WTC11 (cell line): ENCODE measurements at regions not wholly inside any gene's neighbourhood (a gene's known extent, or its start where the extent isn't known, plus 50 kb on each side); places are given as distances from the start of the nearest gene placed in this dataset.
A peak's percentile ranks its signal among the peaks of the same experiment; 100 is the strongest.

ENCODE experiments used
- ATAC-seq: fragments of 200-7000 bp; cut with Tn5 transposase; 2 replicates; pipeline ENCODE4 v1.10.0; 2021; ENCODE audit warnings: mild to moderate bottlenecking, moderate library complexity
- CTCF ChIA-PET: fragments of 300-600 bp; sonication (Branson Sonifier 250); formaldehyde crosslinking; loops from one replicate; lab custom pipeline; 2021; ENCODE audit warnings: antibody characterized with exemption; lab: Charles Lee
- POLR2A ChIA-PET: fragments of 350-600 bp; sonication (Branson Sonifier 250); formaldehyde crosslinking; loops from one replicate; lab custom pipeline; 2021; ENCODE audit warnings: antibody characterized with exemption; lab: Charles Lee
- DNase-seq: peaks from one replicate; pipeline ENCODE4 v3.0.0; 2021; ENCODE audit warnings: low spot score
- H3K27ac Mint-ChIP-seq: 2 replicates; pipeline ENCODE4 v1.8.0; 2021; ENCODE audit warnings: mixed read lengths
- H3K27me3 Mint-ChIP-seq: 2 replicates; pipeline ENCODE4 v1.8.0; 2021; ENCODE audit warnings: low read depth, mild to moderate bottlenecking, moderate library complexity, mixed read lengths
- H3K36me3 Mint-ChIP-seq: 2 replicates; pipeline ENCODE4 v1.8.0; 2021; ENCODE audit warnings: mixed read lengths
- H3K4me1 Mint-ChIP-seq: 2 replicates; pipeline ENCODE4 v1.8.0; 2022; ENCODE audit warnings: mixed read lengths
- H3K4me3 Mint-ChIP-seq: 2 replicates; pipeline ENCODE4 v1.8.0; 2021; ENCODE audit warnings: mild to moderate bottlenecking, moderate library complexity, mixed read lengths
- H3K9me3 Mint-ChIP-seq: 2 replicates; pipeline ENCODE4 v1.8.0; 2021; ENCODE audit warnings: mixed read lengths
- ARID4B ChIP-seq: sonication (generic); formaldehyde crosslinking; IDR thresholded peaks from 2 replicates; pipeline ENCODE4 v1.8.0; 2023; ENCODE audit warnings: missing genetic modification reagents, mild to moderate bottlenecking, borderline replicate concordance
- ATF1 ChIP-seq: sonication (generic); formaldehyde crosslinking; IDR thresholded peaks from 2 replicates; pipeline ENCODE4 v1.8.1; 2023; ENCODE audit warnings: mild to moderate bottlenecking, moderate library complexity, missing genetic modification reagents
- CBFB ChIP-seq: sonication (generic); formaldehyde crosslinking; IDR thresholded peaks from 2 replicates; pipeline ENCODE4 v1.8.1; 2022; ENCODE audit warnings: mild to moderate bottlenecking, low read depth, missing genetic modification reagents
- CREM ChIP-seq: sonication (generic); formaldehyde crosslinking; IDR thresholded peaks from 2 replicates; pipeline ENCODE4 v1.8.1; 2022; ENCODE audit warnings: mild to moderate bottlenecking, missing genetic modification reagents, moderate library complexity
- ETV6 ChIP-seq: sonication (generic); formaldehyde crosslinking; IDR thresholded peaks from 2 replicates; pipeline ENCODE4 v1.8.1; 2022; ENCODE audit warnings: mild to moderate bottlenecking, missing genetic modification reagents
- FOXJ3 ChIP-seq: sonication (generic); formaldehyde crosslinking; IDR thresholded peaks from 2 replicates; pipeline ENCODE4 v1.9.0; 2021; ENCODE audit warnings: missing genetic modification reagents, mild to moderate bottlenecking, borderline replicate concordance
- FOXP1 ChIP-seq: sonication (generic); formaldehyde crosslinking; IDR thresholded peaks from 2 replicates; pipeline ENCODE4 v1.8.0; 2022; ENCODE audit warnings: missing genetic modification reagents, mild to moderate bottlenecking, moderate library complexity, borderline replicate concordance
- IRF1 ChIP-seq: sonication (generic); formaldehyde crosslinking; IDR thresholded peaks from 2 replicates; pipeline ENCODE4 v1.8.0; 2023; ENCODE audit warnings: missing genetic modification reagents
- KAT7 ChIP-seq: sonication (generic); formaldehyde crosslinking; IDR thresholded peaks from 2 replicates; pipeline ENCODE4 v1.8.1; 2023; ENCODE audit warnings: missing genetic modification reagents, mild to moderate bottlenecking, borderline replicate concordance
- OVOL2 ChIP-seq: fragments of 250-450 bp; sonication (Bioruptor Pico); IDR thresholded peaks from 2 replicates; pipeline ENCODE4 v1.9.0; 2021; ENCODE audit warnings: mild to moderate bottlenecking, borderline replicate concordance
- SOX15 ChIP-seq: fragments of 250-450 bp; sonication (Bioruptor Pico); IDR thresholded peaks from 2 replicates; pipeline ENCODE4 v1.9.0; 2021; ENCODE audit warnings: mild to moderate bottlenecking
- USF2 ChIP-seq: sonication (generic); formaldehyde crosslinking; IDR thresholded peaks from 2 replicates; pipeline ENCODE4 v1.8.1; 2023; ENCODE audit warnings: mild to moderate bottlenecking, missing genetic modification reagents, moderate library complexity
- ZBTB21 ChIP-seq: sonication (generic); formaldehyde crosslinking; IDR thresholded peaks from 2 replicates; pipeline ENCODE4 v1.8.1; 2023; ENCODE audit warnings: mild to moderate bottlenecking, missing genetic modification reagents, borderline replicate concordance
- ZNF121 ChIP-seq: sonication (generic); formaldehyde crosslinking; IDR thresholded peaks from 2 replicates; pipeline ENCODE4 v1.8.0; 2023; ENCODE audit warnings: missing genetic modification reagents
- ZNF138 ChIP-seq: sonication (generic); formaldehyde crosslinking; conservative IDR thresholded peaks from 2 replicates; pipeline ENCODE4 v1.8.1; 2022; ENCODE audit warnings: mild to moderate bottlenecking, moderate library complexity, missing genetic modification reagents
- ZNF671 ChIP-seq: fragments of 250-450 bp; sonication (Bioruptor Pico); IDR thresholded peaks from 2 replicates; pipeline ENCODE4 v1.8.0; 2021; ENCODE audit warnings: mild to moderate bottlenecking
- TF ChIP-seq, protein P1 (sequence below): sonication (generic); formaldehyde crosslinking; IDR thresholded peaks from 2 replicates; pipeline ENCODE4 v1.8.1; 2022; ENCODE audit warnings: mild to moderate bottlenecking, moderate library complexity, missing genetic modification reagents
- TF ChIP-seq, protein P2 (sequence below): fragments of 250-450 bp; sonication (Bioruptor Pico); IDR thresholded peaks from 2 replicates; pipeline ENCODE4 v1.9.0; 2021; ENCODE audit warnings: moderate library complexity, mild to moderate bottlenecking, inconsistent platforms, borderline replicate concordance

GRCh38 chr6:167479901-167480648 is 155.2 kb downstream of the TTLL2 start:
- no peak for TF ChIP-seq ZNF138 (CRISPR knock-in tag)
- TF ChIP-seq IRF1 (CRISPR knock-in tag): no peak
- no peak for TF ChIP-seq FOXP1 (CRISPR knock-in tag)
- no peak for TF ChIP-seq SOX15 (CRISPR knock-in tag)
- TF ChIP-seq, protein P1, sequence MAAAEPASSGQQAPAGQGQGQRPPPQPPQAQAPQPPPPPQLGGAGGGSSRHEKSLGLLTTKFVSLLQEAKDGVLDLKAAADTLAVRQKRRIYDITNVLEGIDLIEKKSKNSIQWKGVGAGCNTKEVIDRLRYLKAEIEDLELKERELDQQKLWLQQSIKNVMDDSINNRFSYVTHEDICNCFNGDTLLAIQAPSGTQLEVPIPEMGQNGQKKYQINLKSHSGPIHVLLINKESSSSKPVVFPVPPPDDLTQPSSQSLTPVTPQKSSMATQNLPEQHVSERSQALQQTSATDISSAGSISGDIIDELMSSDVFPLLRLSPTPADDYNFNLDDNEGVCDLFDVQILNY (CRISPR knock-in tag): no peak
- no peak for TF ChIP-seq USF2 (CRISPR knock-in tag)
- TF ChIP-seq OVOL2: no peak
- TF ChIP-seq ZNF121 (CRISPR knock-in tag): no peak
- no peak for TF ChIP-seq CREM (CRISPR knock-in tag)
- no peak for TF ChIP-seq KAT7 (CRISPR knock-in tag)
- TF ChIP-seq, protein P2, sequence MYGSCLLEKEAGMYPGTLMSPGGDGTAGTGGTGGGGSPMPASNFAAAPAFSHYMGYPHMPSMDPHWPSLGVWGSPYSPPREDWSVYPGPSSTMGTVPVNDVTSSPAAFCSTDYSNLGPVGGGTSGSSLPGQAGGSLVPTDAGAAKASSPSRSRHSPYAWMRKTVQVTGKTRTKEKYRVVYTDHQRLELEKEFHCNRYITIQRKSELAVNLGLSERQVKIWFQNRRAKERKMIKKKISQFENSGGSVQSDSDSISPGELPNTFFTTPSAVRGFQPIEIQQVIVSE (CRISPR knock-in tag): no peak
- TF ChIP-seq ZNF671 (CRISPR knock-in tag): no peak
- no peak for TF ChIP-seq FOXJ3
- no peak for TF ChIP-seq CBFB (CRISPR knock-in tag)
- no peak for TF ChIP-seq ATF1 (CRISPR knock-in tag)
- TF ChIP-seq ZBTB21: no peak
- TF ChIP-seq ETV6 (CRISPR knock-in tag): no peak
- TF ChIP-seq ARID4B (CRISPR knock-in tag): no peak
- ATAC-seq (peak; percentile 31; the same call in 1 of the 2 replicates), DNase-seq (no peak)
- Mint-ChIP-seq H3K27me3 (no peaks in the 10 kb centered on the region; the same call in 1 of the 2 replicates), H3K27ac (no peak overlapping the region; the same call in 1 of the 2 replicates), H3K4me3 (no peak overlapping the region), H3K9me3 (peaks cover 4% of the 10 kb centered on the region), H3K36me3 (no peaks in the 10 kb centered on the region), H3K4me1 (peaks cover 56% of the 10 kb centered on the region)
- CTCF ChIA-PET: interaction anchor here (0.7 kb wide), 1 partner anchor 317 kb away, joined by 3 read pairs; no protein-coding TSS in a partner anchor
- POLR2A ChIA-PET: no interaction called here
